ENCODE measurements at regions not wholly inside any gene's neighbourhood (a gene's known extent, or its start where the extent isn't known, plus 50 kb on each side); places are given as distances from the start of the nearest gene placed in this dataset.
A peak's percentile ranks its signal among the peaks of the same experiment; 100 is the strongest.

- Histone ChIP-seq H3K4me1 (replicated peaks in 1 of 2; ENCODE audit: control insufficient read depth in 2 of 2, insufficient read depth in 2 of 2, low read length in 2 of 2) (no peaks in the 10 kb centered on the region), H3K9me3 (replicated peaks; ENCODE audit: control insufficient read depth, insufficient read depth, low read depth, low read length) (no peaks in the 10 kb centered on the region), H3K9ac (ENCODE audit: insufficient read depth in 1 of 2, low read depth in 2 of 2, low read length in 2 of 2) (no peak overlapping the region), H4K20me1 (replicated peaks; ENCODE audit: control insufficient read depth, insufficient read depth, low read length) (no peaks in the 10 kb centered on the region), H3K36me3 (ENCODE audit: control insufficient read depth, insufficient read depth, low read length) (no peaks in the 10 kb centered on the region), H3K4me2 (ENCODE audit: insufficient read depth, low read length) (no peak overlapping the region), H3K27me3 (ENCODE audit: control insufficient read depth in 2 of 2, insufficient read depth in 2 of 2, low read length in 2 of 2) (no peaks in the 10 kb centered on the region), H3K27ac (ENCODE audit: extremely low read depth, low read depth, low read length) (no peak overlapping the region), H3K9me1 (ENCODE audit: control insufficient read depth, insufficient read depth, low read length) (no peaks in the 10 kb centered on the region), H3K4me3 (no peak overlapping the region), H2AFZ (ENCODE audit: low read depth, low read length) (peak overlapping the region; percentile 54), H3K79me2 (ENCODE audit: control insufficient read depth, insufficient read depth, low read length) (no peaks in the 10 kb centered on the region)
- WGBS (ENCODE audit: insufficient coverage, low coverage, missing lambda C conversion rate) = 27% methylated on average over 3 of the region's 3 CpGs
- intact Hi-C loops (cut with micrococcal nuclease) = no loop called here
- in situ Hi-C loops (cut with MboI) = no loop called here
- ATAC-seq (peak; percentile 42; the same call in 1 of the 3 replicates), DNase-seq (ENCODE audit: extremely low read depth in 1 of 4, low spot score in 3 of 4) (peak in 1 of 4 experiments; percentile 35), FAIRE-seq (peak; percentile 72)
- ChIA-PET CTCF (ENCODE audit: low intra/inter-chr PET ratio) (no interaction called here), POLR2A (no interaction called here)
- TF ChIP-seq NFIC (IDR thresholded peaks at IDR 0.05) = peak; percentile 85
- no peak for TF ChIP-seq ATF1 (CRISPR knock-in tag; IDR thresholded peaks at IDR 0.05)
- TF ChIP-seq ATF1 (tag; IDR thresholded peaks at IDR 0.05) = no peak
- BruUV-seq (replicated peaks) = no TSS peak
These were observed 152.3 kb upstream of the RGS18 start for GRCh38 chr1:192005976-192006375.

- intact Hi-C loops (cut with micrococcal nuclease) (no loop called here), in situ Hi-C loops (cut with MboI) (no loop called here)
- Histone ChIP-seq H2AFZ (ENCODE audit: low read depth, low read length) (no peak overlapping the region), H3K4me3 (no peak overlapping the region), H3K4me1 (replicated peaks in 1 of 2; ENCODE audit: control insufficient read depth in 2 of 2, insufficient read depth in 2 of 2, low read length in 2 of 2) (no peaks in the 10 kb centered on the region), H3K9ac (ENCODE audit: insufficient read depth in 1 of 2, low read depth in 2 of 2, low read length in 2 of 2) (no peak overlapping the region), H3K36me3 (ENCODE audit: control insufficient read depth, insufficient read depth, low read length) (no peaks in the 10 kb centered on the region), H3K9me3 (replicated peaks; ENCODE audit: control insufficient read depth, insufficient read depth, low read depth, low read length) (no peaks in the 10 kb centered on the region), H3K79me2 (ENCODE audit: control insufficient read depth, insufficient read depth, low read length) (no peaks in the 10 kb centered on the region), H4K20me1 (replicated peaks; ENCODE audit: control insufficient read depth, insufficient read depth, low read length) (no peaks in the 10 kb centered on the region), H3K9me1 (ENCODE audit: control insufficient read depth, insufficient read depth, low read length) (no peaks in the 10 kb centered on the region), H3K27me3 (ENCODE audit: control insufficient read depth in 2 of 2, insufficient read depth in 2 of 2, low read length in 2 of 2) (no peaks in the 10 kb centered on the region), H3K4me2 (ENCODE audit: insufficient read depth, low read length) (no peak overlapping the region), H3K27ac (ENCODE audit: extremely low read depth, low read depth, low read length) (no peak overlapping the region)
- TF ChIP-seq KAT2B (IDR thresholded peaks at IDR 0.05; ENCODE audit: low read depth, low read length) = no peak
- ChIA-PET POLR2A (interaction anchor here (0.7 kb wide), 1 partner anchor 50 kb away, joined by 3 read pairs; no protein-coding TSS in a partner anchor), CTCF (ENCODE audit: low intra/inter-chr PET ratio) (no interaction called here)
- no peak for DNase-seq (ENCODE audit: extremely low read depth in 1 of 4, low spot score in 3 of 4)
- ATAC-seq = no peak
- no TSS peak for BruUV-seq (replicated peaks)
- no peak for FAIRE-seq
- 6% methylated on average over 1 of the region's 1 CpG for WGBS (ENCODE audit: insufficient coverage, low coverage, missing lambda C conversion rate)
These were observed 149.9 kb upstream of the RGS18 start for GRCh38 chr1:192008281-192008825.
